Hippocampal formation (tissue), 2 donors: ENCODE measurements at regions not wholly inside any gene's neighbourhood (a gene's known extent, or its start where the extent isn't known, plus 50 kb on each side); places are given as distances from the start of the nearest gene placed in this dataset.
"Not testable (repeated sequence)": the region's sequence is repeated elsewhere in the genome, so short reads cannot be mapped to it uniquely, and the experiment has no call there.

Experiments used
- DNase-seq, 2 donors: peaks; one replicate each; lab custom pipeline; 2025; lab: John Stamatoyannopoulos, UW

DNA sequence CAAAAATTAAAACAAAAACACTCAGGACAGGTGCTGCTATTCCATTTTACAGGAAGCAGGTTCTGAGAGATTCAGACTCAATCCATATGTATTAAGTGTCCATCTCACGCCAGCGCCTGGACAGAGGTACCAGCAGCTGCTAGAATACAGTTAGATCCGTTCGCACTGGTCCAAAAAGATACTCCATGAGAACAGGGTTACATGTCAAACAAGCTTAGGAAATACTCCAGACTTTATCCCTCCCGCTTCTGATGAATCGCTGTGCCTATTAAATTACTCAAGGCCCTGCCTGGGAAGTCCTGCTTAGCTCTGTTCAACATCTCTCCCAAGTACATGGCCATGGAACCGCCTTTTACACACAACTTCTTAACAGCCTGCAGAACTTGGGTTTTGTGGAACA lies 50.2 kb upstream of the SLC35C1 start:
- no peak for DNase-seq

DNA sequence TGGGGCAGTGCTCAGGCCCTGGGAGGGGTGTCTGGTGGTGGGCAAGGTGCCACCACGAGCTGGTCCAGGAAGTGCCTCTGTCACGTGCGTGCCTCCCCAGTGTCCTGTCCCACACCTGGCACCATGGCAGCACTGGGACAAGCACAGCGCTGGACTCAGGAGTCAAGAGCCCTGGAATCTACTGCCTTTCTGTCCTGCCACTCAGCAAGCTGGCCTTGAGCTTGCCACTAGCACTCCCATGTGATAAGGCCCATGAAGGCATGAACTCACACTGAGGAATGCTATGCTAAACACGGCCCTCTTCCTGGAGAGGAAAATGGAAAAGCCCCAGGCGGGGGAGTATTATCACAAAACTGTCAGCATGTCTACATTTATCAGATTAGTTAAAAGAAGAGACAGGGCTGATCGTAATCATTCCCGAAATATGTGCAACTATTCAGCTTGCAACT lies 50.7 kb upstream of the SLC35C1 start:
- DNase-seq, result no peak

DNA sequence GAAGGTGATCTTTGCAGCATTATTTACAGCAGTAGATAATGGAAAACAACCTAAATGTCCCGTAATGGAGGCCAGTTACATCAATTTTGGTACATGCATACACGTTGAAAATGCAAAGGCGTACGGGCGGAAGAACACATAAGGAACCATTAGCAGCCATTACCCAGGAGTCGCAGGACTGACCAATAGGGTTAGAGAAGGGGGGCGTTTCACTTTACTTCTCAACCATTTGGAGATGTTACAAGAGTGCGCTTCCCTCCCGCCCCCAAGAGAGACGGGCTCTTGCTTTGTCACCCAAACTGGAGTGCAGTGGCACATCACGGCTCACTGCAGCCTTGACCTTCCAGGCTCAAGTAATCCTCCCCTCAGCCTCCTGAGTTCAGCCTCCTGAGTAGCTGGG lies 52.8 kb upstream of the SLC35C1 start:
- no peak for DNase-seq

DNA sequence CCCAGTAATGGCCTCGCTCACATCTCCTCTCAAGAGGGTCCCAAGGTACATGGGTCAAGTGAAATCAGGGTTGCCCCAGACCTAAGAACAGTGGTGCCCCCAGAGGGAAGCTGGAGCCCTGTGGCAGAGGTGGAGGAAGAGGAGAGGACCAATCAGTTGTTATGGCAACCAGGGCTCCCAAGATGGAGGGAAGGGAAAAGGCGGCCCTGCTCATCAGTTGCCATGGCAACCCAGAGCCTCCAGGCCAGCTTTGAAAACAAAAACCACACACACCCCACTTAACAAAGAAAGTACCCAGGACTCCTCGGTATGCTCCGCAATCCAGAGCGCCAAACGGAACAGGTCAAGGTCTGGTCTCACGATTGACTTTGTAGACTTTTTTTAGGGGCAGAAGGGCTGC lies 53.5 kb upstream of the SLC35C1 start:
- peak in 1 of 2 donors; percentile 7 for DNase-seq

- no peak for DNase-seq
Observed at GRCh38 chr11:45750439-45750838, 54.5 kb upstream of the SLC35C1 start.

GRCh38 chr11:45748801-45749200 lies 56.1 kb upstream of the SLC35C1 start:
- no peak for DNase-seq

DNA sequence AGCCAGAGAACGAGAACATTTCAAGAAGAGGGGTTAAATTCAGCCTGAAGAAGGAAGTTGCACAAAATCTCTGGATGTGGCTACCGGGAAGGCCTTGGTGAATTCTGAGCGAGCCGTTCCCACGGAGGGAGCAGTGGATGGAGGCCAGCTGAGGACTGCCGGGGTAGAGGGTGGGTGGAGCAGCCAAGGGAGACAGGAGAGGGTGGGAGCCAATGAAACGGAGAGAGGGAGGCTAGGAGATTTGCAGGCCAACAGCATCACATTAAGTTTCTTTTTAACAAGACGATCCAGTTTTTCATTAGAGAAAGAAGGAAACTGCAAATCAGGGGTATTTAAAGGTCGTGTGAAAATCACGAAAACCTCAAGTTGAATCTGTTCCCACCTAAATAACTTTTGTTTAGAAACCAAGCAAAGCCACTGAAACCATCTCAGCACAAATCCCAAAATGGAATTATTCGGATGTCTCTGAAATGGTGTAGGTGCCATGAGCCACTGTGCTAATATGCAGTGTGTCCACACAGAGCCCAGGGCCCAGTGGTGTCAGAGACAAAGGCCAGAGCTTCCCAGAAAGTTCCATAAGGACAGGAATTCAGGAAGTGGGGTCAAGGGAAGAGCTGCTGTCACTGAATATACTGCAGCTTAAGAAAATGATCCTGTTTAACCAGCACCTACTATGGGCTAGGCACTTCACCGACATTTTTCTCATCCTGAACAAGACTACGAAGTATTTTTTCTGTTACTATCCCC lies 59.7 kb upstream of the SLC35C1 start:
- DNase-seq, result peak in 1 of 2 donors; percentile 6

DNA sequence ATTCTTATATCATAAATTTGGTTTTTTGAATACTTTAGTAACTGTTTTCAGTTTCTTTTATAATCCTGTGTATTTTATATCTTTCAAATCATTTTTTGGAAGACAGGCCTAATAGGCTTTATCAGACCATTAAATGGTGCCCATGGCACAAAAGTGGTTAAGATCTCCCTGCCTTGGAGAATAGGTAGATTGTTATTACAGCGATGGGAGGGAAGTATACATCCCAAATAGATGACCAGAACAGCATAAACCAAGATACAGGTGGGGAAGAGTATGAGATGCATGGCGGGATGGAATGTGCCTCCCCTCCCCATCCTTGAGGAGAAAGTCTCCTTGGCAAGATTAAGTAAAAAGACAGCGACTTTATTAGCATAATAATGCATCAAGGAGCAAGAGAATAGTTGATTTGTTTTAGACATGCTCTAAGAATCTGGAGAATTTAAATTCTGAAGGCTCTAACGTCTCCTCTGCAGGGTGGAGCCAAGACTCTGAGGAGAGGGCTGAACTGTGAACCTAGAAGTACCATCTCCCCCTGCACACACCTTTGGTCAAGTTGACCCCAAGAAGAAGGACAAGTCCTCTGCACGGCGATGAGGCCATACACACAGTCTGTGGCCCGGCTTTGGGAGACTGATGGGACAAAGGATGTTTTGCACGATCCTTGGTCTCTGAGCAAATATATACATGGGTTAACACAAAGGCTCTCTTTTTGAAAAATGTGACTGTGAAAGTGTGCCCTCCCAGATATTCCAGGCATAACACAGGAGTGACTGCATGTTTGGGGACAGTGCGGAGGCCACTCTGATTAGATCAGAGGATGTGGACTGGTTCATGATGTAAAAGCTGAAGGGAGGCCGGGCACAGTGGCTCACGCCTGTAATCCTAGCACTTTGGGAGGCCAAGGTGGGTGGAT lies 61.1 kb upstream of the SLC35C1 start:
- no peak for DNase-seq

GRCh38 chr11:45741582-45741981 lies 63.4 kb upstream of the SLC35C1 start:
- DNase-seq, result no peak

GRCh38 chr11:45741032-45741431 lies 63.9 kb upstream of the SLC35C1 start:
- DNase-seq, result no peak

DNA sequence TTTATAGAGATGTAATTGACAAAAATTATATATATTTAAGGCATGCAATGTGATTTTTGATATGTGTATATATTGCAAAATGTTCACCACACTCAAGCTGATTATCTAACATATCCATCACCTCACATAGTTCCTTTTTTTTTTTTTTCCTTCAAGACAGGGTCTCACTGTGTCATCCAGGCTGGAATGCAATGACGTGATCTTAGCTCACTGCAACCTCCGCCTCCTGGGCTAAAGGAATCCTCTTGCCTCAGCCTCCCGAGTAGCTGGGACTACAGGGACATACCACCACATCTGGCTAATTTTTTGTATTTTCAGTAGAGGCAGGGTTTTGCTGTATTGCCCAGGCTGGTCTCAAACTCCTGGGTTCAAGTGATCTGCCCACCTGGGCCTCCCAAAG lies 65.1 kb upstream of the SLC35C1 start:
- DNase-seq, result no peak

- DNase-seq, result not testable (repeated sequence)
Observed at GRCh38 chr11:45739071-45739470, 65.9 kb upstream of the SLC35C1 start.

DNA sequence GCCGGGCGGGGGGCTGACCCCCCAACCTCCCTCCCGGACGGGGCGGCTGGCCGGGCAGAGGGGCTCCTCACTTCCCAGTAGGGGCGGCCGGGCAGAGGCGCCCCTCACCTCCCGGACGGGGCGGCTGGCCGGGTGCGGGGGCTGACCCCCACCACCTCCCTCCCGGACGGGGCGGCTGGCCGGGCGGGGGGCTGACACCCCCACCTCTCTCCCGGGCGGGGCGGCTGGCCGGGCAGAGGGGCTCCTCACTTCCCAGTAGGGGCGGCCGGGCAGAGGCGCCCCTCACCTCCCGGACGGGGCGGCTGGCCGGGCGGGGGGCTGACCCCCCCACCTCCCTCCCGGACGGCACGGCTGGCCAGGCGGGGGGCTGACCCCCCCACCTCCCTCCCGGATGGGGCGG lies 66.8 kb upstream of the SLC35C1 start:
- DNase-seq, result not testable (repeated sequence)

- no peak for DNase-seq
Observed at GRCh38 chr11:45737056-45737455, 67.9 kb upstream of the SLC35C1 start.

DNA sequence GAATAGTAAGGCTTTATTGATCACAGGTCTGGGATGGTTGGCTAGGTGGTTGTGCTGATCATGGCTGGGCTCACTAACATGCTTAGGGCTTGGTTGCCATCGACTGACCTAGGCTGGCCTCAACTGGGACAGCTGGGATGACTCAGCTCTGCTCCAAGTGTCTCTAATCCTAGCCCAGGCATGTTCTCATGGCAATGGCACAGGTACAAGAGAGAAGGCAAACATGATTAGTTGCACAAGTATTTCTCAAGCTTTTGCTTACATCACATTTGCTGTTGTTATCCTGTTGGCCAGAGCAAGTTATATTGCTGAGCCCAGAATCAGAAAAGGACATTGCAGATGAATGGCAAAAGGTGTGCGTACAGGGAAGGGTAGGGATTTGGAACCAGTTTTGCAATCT lies 68.5 kb upstream of the SLC35C1 start:
- no peak for DNase-seq

DNA sequence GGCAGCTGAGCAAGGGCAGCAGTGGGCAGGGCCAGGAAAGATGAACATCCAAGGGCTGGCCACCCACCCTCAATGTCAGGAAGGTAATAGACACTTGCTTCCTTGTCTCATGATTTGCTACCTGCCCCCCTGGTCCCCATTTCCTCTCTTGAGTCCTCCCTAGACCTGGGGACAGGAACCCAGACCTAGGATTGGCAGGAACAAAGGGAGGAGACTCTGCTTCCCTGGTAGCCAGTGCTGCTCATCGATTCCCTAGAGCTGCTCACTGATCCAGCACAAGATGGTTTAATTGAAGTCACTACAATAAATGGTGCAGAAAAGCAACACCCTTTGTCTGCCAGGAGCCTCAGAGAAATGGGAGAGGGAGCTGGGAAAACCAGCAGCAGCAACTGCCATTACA lies 67.8 kb upstream of the CHST1 start:
- no peak for DNase-seq

GRCh38 chr11:45732343-45732742 lies 66.9 kb upstream of the CHST1 start:
- DNase-seq, result no peak

GRCh38 chr11:45731171-45731570 lies 65.7 kb upstream of the CHST1 start:
- not testable (repeated sequence) for DNase-seq

- no peak for DNase-seq
Observed at GRCh38 chr11:45730014-45730413, 64.6 kb upstream of the CHST1 start.

- DNase-seq, result no peak
Observed at GRCh38 chr11:45726493-45727054, 61.2 kb upstream of the CHST1 start.

GRCh38 chr11:45725776-45726492 lies 60.5 kb upstream of the CHST1 start:
- DNase-seq, result no peak

DNA sequence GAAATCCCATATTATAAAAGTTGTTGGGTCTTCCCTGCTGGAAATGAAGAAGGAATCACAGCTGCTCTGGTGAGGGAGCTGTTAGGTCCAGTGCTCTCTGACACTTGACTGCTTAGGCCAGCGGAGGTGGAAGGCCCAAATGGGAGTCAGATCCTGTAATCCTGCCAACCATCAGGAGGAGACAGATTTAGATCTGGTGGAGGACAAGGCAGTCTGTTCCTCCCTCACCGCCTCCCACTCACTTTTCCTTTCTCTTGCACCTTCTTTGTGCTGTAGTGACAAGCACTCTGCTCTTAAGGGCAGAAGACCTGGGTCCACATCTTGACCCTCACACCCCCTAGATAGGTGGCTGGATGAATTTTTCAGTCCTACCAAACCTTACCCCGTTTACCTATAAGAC lies 59.7 kb upstream of the CHST1 start:
- DNase-seq, result no peak
